IMR-90 (cell line): ENCODE measurements at regions not wholly inside any gene's neighbourhood (a gene's known extent, or its start where the extent isn't known, plus 50 kb on each side); places are given as distances from the start of the nearest gene placed in this dataset.

ENCODE experiments used
- ATAC-seq: fragments of 200-7000 bp; cut with Tn5 transposase; 2 replicates; pipeline ENCODE4 v1.9.1; 2020; ENCODE audit warnings: low read depth, mild to moderate bottlenecking, moderate library complexity
- BruUV-seq: library from RNA; stranded (reverse); fragments of 400-500 nt; replicated peaks from 2 replicates; lab custom pipeline; 2021; lab: Mats Ljungman, UMichigan
- CTCF ChIA-PET: fragments of 300-600 bp; formaldehyde crosslinking; extraction: SDS; loops from one replicate; lab custom pipeline; 2021; ENCODE audit warnings: antibody characterized with exemption; lab: Yijun Ruan, JAX
- POLR2A ChIA-PET: fragments of 300-600 bp; sonication (Branson Sonifier 250); formaldehyde crosslinking; loops from one replicate; lab custom pipeline; 2022; ENCODE audit warnings: antibody characterized with exemption; ENCODE audit not compliant: unreplicated experiment; lab: Charles Lee
- DNase-seq: peaks from one replicate; pipeline ENCODE4 v3.0.0; 2013
- H2AFZ ChIP-seq: replicated peaks from 2 replicates; pipeline ENCODE3; 2013; ENCODE audit warnings: low read length, mild to moderate bottlenecking; ENCODE audit not compliant: poor library complexity
- H2AK5ac ChIP-seq: 2 replicates; pipeline ENCODE4 v1.6.1; 2013; ENCODE audit warnings: low read depth, low read length, inconsistent platforms
- H2AK9ac ChIP-seq: replicated peaks from 2 replicates; pipeline ENCODE3; 2013; ENCODE audit warnings: mild to moderate bottlenecking, low read depth, low read length, moderate library complexity; ENCODE audit not compliant: poor library complexity
- H2BK120ac ChIP-seq: 2 replicates; pipeline ENCODE4 v1.6.1; 2013; ENCODE audit warnings: low read depth, low read length, inconsistent platforms
- H2BK15ac ChIP-seq: 3 replicates; pipeline ENCODE4 v1.6.1; 2013; ENCODE audit warnings: low read depth, low read length, inconsistent platforms
- H2BK20ac ChIP-seq: 2 replicates; pipeline ENCODE4 v1.6.1; 2013; ENCODE audit warnings: low read depth, mild to moderate bottlenecking, inconsistent platforms, low read length, moderate library complexity
- H2BK5ac ChIP-seq: 2 replicates; pipeline ENCODE4 v1.6.1; 2013; ENCODE audit warnings: mild to moderate bottlenecking, low read depth, low read length, inconsistent platforms; ENCODE audit not compliant: poor library complexity, severe bottlenecking
- H3K14ac ChIP-seq: replicated peaks from 2 replicates; pipeline ENCODE4 v1.6.1; 2013; ENCODE audit warnings: low read depth, low read length, inconsistent platforms
- H3K18ac ChIP-seq: 2 replicates; pipeline ENCODE4 v1.6.1; 2013; ENCODE audit warnings: low read depth, low read length, control low read depth
- H3K23ac ChIP-seq: 2 replicates; pipeline ENCODE4 v1.6.1; 2013; ENCODE audit warnings: low read depth, low read length, inconsistent platforms
- H3K27ac ChIP-seq: 2 replicates; pipeline ENCODE4 v1.5.1; 2013; ENCODE audit warnings: mild to moderate bottlenecking, control low read depth, low read length; ENCODE audit not compliant: insufficient read depth
- H3K27me3 ChIP-seq: 2 replicates; pipeline ENCODE4 v1.6.1; 2013; ENCODE audit warnings: low read length; ENCODE audit not compliant: control insufficient read depth, insufficient read depth
- H3K36me3 ChIP-seq: 2 replicates; pipeline ENCODE4 v1.6.1; 2013; ENCODE audit warnings: low read length, mixed read lengths; ENCODE audit not compliant: control insufficient read depth, insufficient read depth
- H3K4ac ChIP-seq: 2 replicates; pipeline ENCODE4 v1.6.1; 2013; ENCODE audit warnings: low read depth, low read length, inconsistent platforms
- H3K4me1 ChIP-seq: 2 replicates; pipeline ENCODE4 v1.6.1; 2013; ENCODE audit warnings: low read length, mixed read lengths; ENCODE audit not compliant: control insufficient read depth, insufficient read depth
- H3K4me2 ChIP-seq: 2 replicates; pipeline ENCODE4 v1.6.1; 2013; ENCODE audit warnings: low read depth, mild to moderate bottlenecking, control low read depth, low read length, moderate library complexity
- H3K4me3 ChIP-seq: 2 replicates; pipeline ENCODE4 v1.5.1; 2013; ENCODE audit warnings: low read depth, mild to moderate bottlenecking, control low read depth, low read length, moderate library complexity; ENCODE audit not compliant: insufficient read depth
- H3K56ac ChIP-seq: 2 replicates; pipeline ENCODE4 v1.6.1; 2013; ENCODE audit warnings: low read length, inconsistent platforms; ENCODE audit not compliant: insufficient read depth; ENCODE audit errors: extremely low read depth
- H3K79me1 ChIP-seq, 2 experiments: 2 replicates each; pipeline ENCODE4 v1.6.1; 2013; ENCODE audit warnings: low read length in 2 of 2, inconsistent platforms in 1 of 2, low read depth in 1 of 2
- H3K9ac ChIP-seq: 2 replicates; pipeline ENCODE4 v1.6.1; 2013; ENCODE audit warnings: low read depth, low read length, control low read depth
- H3K9me1 ChIP-seq: 2 replicates; pipeline ENCODE4 v1.6.1; 2013; ENCODE audit warnings: low read length, inconsistent platforms; ENCODE audit not compliant: insufficient read depth
- H3K9me3 ChIP-seq: 2 replicates; pipeline ENCODE4 v1.6.1; 2013; ENCODE audit warnings: low read length; ENCODE audit not compliant: control insufficient read depth, insufficient read depth
- H4K20me1 ChIP-seq: 2 replicates; pipeline ENCODE4 v1.6.1; 2013; ENCODE audit warnings: low read length, inconsistent platforms; ENCODE audit not compliant: insufficient read depth
- H4K5ac ChIP-seq: 2 replicates; pipeline ENCODE4 v1.6.1; 2013; ENCODE audit warnings: mild to moderate bottlenecking, low read depth, low read length, control low read depth
- H4K8ac ChIP-seq, 2 experiments: 2 replicates each; pipeline ENCODE4 v1.6.1; 2013; ENCODE audit warnings: low read depth in 2 of 2, low read length in 2 of 2, control low read depth in 1 of 2, inconsistent platforms in 1 of 2
- H4K91ac ChIP-seq: 2 replicates; pipeline ENCODE4 v1.6.1; 2013; ENCODE audit warnings: low read depth, low read length, inconsistent platforms; ENCODE audit not compliant: insufficient read depth
- MAFK ChIP-seq: IDR thresholded peaks from 2 replicates; pipeline ENCODE4 v1.6.1; 2012; ENCODE audit warnings: low read depth, low read length, improper control_type of control experiment
- MAZ ChIP-seq: IDR thresholded peaks from 2 replicates; pipeline ENCODE4 v1.6.1; 2012; ENCODE audit warnings: low read depth, mild to moderate bottlenecking, low read length, improper control_type of control experiment, moderate library complexity, borderline replicate concordance
- RAD21 ChIP-seq: IDR thresholded peaks from 2 replicates; pipeline ENCODE4 v1.6.1; 2012; ENCODE audit warnings: low read length, improper control_type of control experiment
- RFX5 ChIP-seq: IDR thresholded peaks from 2 replicates; pipeline ENCODE4 v1.8.0; 2012; ENCODE audit warnings: low read depth, mild to moderate bottlenecking, low read length, moderate library complexity
- SMC3 ChIP-seq: fragments of 150-350 bp; IDR thresholded peaks from 2 replicates; pipeline ENCODE4 v1.6.1; 2016; ENCODE audit warnings: low read depth, mild to moderate bottlenecking, antibody characterized with exemption, low read length, moderate library complexity
- WGBS, 2 experiments: methylation state at CpG; one replicate each; pipeline versions ENCODE4 v1.1.5 to v1.1.7; 2013; ENCODE audit warnings: missing lambda C conversion rate in 2 of 2; ENCODE audit not compliant: insufficient read length in 1 of 2; ENCODE audit errors: extremely low coverage in 2 of 2; 5-methylcytosine and 5-hydroxymethylcytosine counted together
- dilution Hi-C: fragments of 300-500 bp; cut with HindIII; formaldehyde crosslinking; loops from one replicate; pipeline ENCODE4 v1.14.3; 2018; ENCODE audit warnings: low sequenced_read_pairs; ENCODE audit not compliant: unreplicated experiment
- in situ Hi-C: fragments of 300-500 bp; cut with MboI; formaldehyde crosslinking; loops from 3 replicates; pipeline ENCODE4 v1.14.3; 2019; ENCODE audit warnings: low sequenced_read_pairs, inconsistent platforms, mixed read lengths
- intact Hi-C: fragments of 100-400 bp; cut with micrococcal nuclease; formaldehyde crosslinking; loops from 2 replicates; pipeline ENCODE4 v1.10.0; 2022
- TF ChIP-seq, protein P1 (sequence below): conservative IDR thresholded peaks from 2 replicates; pipeline ENCODE4 v1.5.1; 2012; ENCODE audit warnings: mild to moderate bottlenecking, low read depth, low read length, improper control_type of control experiment

DNA sequence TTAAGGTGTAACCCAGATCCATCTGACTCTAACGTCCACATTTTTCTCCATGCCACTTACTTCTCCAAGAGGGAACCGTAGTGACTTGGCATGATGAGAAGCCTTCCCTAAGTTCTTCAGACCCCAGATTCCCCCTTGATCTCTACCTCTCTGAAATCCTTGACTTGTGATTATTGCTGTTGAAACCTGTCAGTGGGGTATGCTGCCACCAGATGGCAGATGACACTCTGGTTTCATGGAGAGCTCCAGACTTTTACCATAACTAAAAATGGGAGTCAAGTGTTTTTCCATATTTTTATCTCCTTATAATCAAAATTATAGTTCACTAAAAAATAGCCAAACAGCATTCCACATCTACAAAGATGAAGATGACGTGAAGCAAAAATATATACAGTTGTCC, 504.2 kb downstream of the SOX6 start:
- in situ Hi-C loops (no loop called here), intact Hi-C loops (no loop called here), dilution Hi-C loops (no loop called here)
- no CpG with 5 or more reads among the region's 3 CpGs for WGBS, 2 experiments
- Histone ChIP-seq H2AK9ac (no peak overlapping the region), H4K8ac (no peak overlapping the region), H3K4me1 (peaks cover 4% of the 10 kb centered on the region), H4K20me1 (no peaks in the 10 kb centered on the region), H3K14ac (no peak overlapping the region), H3K36me3 (no peaks in the 10 kb centered on the region), H3K27ac (no peak overlapping the region), H3K23ac (no peak overlapping the region), H2BK5ac (no peak overlapping the region), H3K56ac (no peak overlapping the region), H3K9ac (no peak overlapping the region), H3K4me2 (no peak overlapping the region), H2BK15ac (no peak overlapping the region), H3K18ac (no peak overlapping the region), H2BK20ac (peak overlapping the region; percentile 53), H2BK120ac (no peak overlapping the region), H3K9me3 (no peaks in the 10 kb centered on the region), H2AFZ (no peak overlapping the region), H3K9me1 (no peaks in the 10 kb centered on the region), H3K79me1 (no peaks in the 10 kb centered on the region), H3K4me3 (no peak overlapping the region), H2AK5ac (peak overlapping the region; percentile 55; the same call in 1 of the 2 replicates), H4K5ac (no peak overlapping the region; the same call in 1 of the 2 replicates), H3K27me3 (peaks cover 7% of the 10 kb centered on the region; the same call in 1 of the 2 replicates), H4K91ac (peak overlapping the region; percentile 33; the same call in 1 of the 2 replicates), H3K4ac (peak overlapping the region; percentile 68)
- no TSS peak for BruUV-seq
- ATAC-seq (no peak), DNase-seq (peak; percentile 35)
- ChIA-PET CTCF (no interaction called here), POLR2A (interaction anchor here (0.6 kb wide), 1 partner anchor 135 kb away, joined by 3 read pairs; no protein-coding TSS in a partner anchor)
- TF ChIP-seq, protein P1, sequence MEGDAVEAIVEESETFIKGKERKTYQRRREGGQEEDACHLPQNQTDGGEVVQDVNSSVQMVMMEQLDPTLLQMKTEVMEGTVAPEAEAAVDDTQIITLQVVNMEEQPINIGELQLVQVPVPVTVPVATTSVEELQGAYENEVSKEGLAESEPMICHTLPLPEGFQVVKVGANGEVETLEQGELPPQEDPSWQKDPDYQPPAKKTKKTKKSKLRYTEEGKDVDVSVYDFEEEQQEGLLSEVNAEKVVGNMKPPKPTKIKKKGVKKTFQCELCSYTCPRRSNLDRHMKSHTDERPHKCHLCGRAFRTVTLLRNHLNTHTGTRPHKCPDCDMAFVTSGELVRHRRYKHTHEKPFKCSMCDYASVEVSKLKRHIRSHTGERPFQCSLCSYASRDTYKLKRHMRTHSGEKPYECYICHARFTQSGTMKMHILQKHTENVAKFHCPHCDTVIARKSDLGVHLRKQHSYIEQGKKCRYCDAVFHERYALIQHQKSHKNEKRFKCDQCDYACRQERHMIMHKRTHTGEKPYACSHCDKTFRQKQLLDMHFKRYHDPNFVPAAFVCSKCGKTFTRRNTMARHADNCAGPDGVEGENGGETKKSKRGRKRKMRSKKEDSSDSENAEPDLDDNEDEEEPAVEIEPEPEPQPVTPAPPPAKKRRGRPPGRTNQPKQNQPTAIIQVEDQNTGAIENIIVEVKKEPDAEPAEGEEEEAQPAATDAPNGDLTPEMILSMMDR, result peak; percentile 50
- TF ChIP-seq MAFK (no peak), SMC3 (peak; percentile 80), RFX5 (no peak), RAD21 (peak; percentile 70), MAZ (no peak)
